Ovary (tissue), 7 donors: ENCODE measurements at regions not wholly inside any gene's neighbourhood (a gene's known extent, or its start where the extent isn't known, plus 50 kb on each side); places are given as distances from the start of the nearest gene placed in this dataset.

Experiments
- DNase-seq, 5 donors: peaks; one replicate each; pipeline ENCODE4 v3.0.0-alpha.2; 2019 to 2020
- H3K27ac ChIP-seq, 2 donors: fragments of 200-600 bp; one replicate each; pipeline versions ENCODE4 v1.5.1 to v1.8.0; 2019 to 2022
- H3K27me3 ChIP-seq: fragments of 200-600 bp; one replicate; pipeline ENCODE4 v1.8.0; 2022
- H3K36me3 ChIP-seq: fragments of 200-600 bp; sonication (generic); one replicate; pipeline ENCODE4 v1.5.1; 2019
- H3K4me1 ChIP-seq: one replicate; pipeline ENCODE4 v1.8.1; 2013; ENCODE audit warnings: mild to moderate bottlenecking, moderate library complexity; ENCODE audit not compliant: insufficient read depth
- H3K4me3 ChIP-seq: fragments of 200-600 bp; sonication (generic); one replicate; pipeline ENCODE4 v1.5.1; 2017
- H3K9me3 ChIP-seq, 2 donors: fragments of 200-600 bp in 1 of 2; sonication (generic) in 1 of 2; one replicate each; pipeline versions ENCODE4 v1.5.1 to v1.8.1; 2013 to 2019; ENCODE audit warnings: mild to moderate bottlenecking in 1 of 2, moderate library complexity in 1 of 2
- CTCF ChIP-seq, 3 donors: fragments of 450-650 bp in 2 of 3; fragments of 200-600 bp in 1 of 3; IDR thresholded peaks; one replicate each; pipeline versions ENCODE4 v1.5.1 to v1.8.0; 2016 to 2022; ENCODE audit warnings: antibody characterized with exemption in 3 of 3, mild to moderate bottlenecking in 1 of 3
- EP300 ChIP-seq: sonication (generic); formaldehyde crosslinking; IDR thresholded peaks from one replicate; pipeline ENCODE4 v1.6.1; 2017; ENCODE audit warnings: antibody characterized with exemption
- POLR2A ChIP-seq: fragments of 450-650 bp; IDR thresholded peaks from one replicate; pipeline ENCODE4 v1.6.1; 2017; ENCODE audit warnings: antibody characterized with exemption, mild to moderate bottlenecking, moderate library complexity
- WGBS, 3 donors: extraction: QIAGEN DNeasy Blood & Tissue Kit in 1 of 3; methylation state at CpG; one replicate each; pipeline versions ENCODE4 v1.1.5 to v1.1.7; 2013 to 2017; 5-methylcytosine and 5-hydroxymethylcytosine counted together
- intact Hi-C, 4 donors: fragments of 100-400 bp; cut with DNase I; formaldehyde crosslinking; loops; one replicate each; pipeline versions ENCODE4 v1.11.0 to v1.15.1; 2022 to 2023
- donor health status: DM: no; HTN: no; CAD: no; lungs with moderate emphysema.
- donor health status: DM: no; HTN: no; CAD: no.
- donor health status: Bipolar disorder and iron deficiency.
- donor health status: DM: no; HTN: no; CAD: no.
- donor health status: DM: yes; HTN: yes; CAD: no.

- WGBS, 3 donors: 2 to 14% (median 6%) methylated on average over 5 of the region's 5 CpGs
- Histone ChIP-seq H3K27ac (peak overlapping the region; percentile 2 to 84), H3K36me3 (no peaks in the 10 kb centered on the region), H3K9me3 (no peaks in the 10 kb centered on the region), H3K4me1 (peaks cover 11% of the 10 kb centered on the region), H3K4me3 (no peak overlapping the region), H3K27me3 (no peaks in the 10 kb centered on the region)
- intact Hi-C loops: loop anchor here in 1 of 4 donors (10.0 kb wide), 1 partner anchor 107 kb away; no protein-coding TSS in a partner anchor
- DNase-seq: peak in 2 of 5 donors; percentile 52 to 59
- TF ChIP-seq CTCF (IDR thresholded peaks at IDR 0.05): no peak
Measured at GRCh38 chr5:61731946-61732314, 399.9 kb downstream of the ZSWIM6 start.

- intact Hi-C loops: loop anchor here in 1 of 4 donors (10.0 kb wide), 1 partner anchor 108 kb away; no protein-coding TSS in a partner anchor
- Histone ChIP-seq H3K9me3 (no peaks in the 10 kb centered on the region), H3K36me3 (no peaks in the 10 kb centered on the region), H3K4me1 (peaks cover 11% of the 10 kb centered on the region), H3K27ac (peak overlapping the region in 1 of 2 donors; percentile 84), H3K4me3 (no peak overlapping the region), H3K27me3 (no peaks in the 10 kb centered on the region)
- peak in 4 of 5 donors; percentile 50 to 67 (median 56) for DNase-seq
- TF ChIP-seq POLR2A: no peak
- no peak for TF ChIP-seq EP300
- TF ChIP-seq CTCF (IDR thresholded peaks at IDR 0.05): no peak
- 4 to 13% (median 6%) methylated on average over 12 of the region's 12 CpGs for WGBS, 3 donors
Measured at GRCh38 chr5:61732369-61732768, 400.3 kb downstream of the ZSWIM6 start.

GRCh38 chr5:61732796-61733195, 400.7 kb downstream of the ZSWIM6 start:
- H3K9me3 ChIP-seq: no peaks in the 10 kb centered on the region
- intact Hi-C loops: loop anchor here in 1 of 4 donors (10.0 kb wide), 1 partner anchor 108 kb away; no protein-coding TSS in a partner anchor
- WGBS, 3 donors: 50 to 71% (median 64%) methylated on average over 18 of the region's 18 CpGs
- DNase-seq: peak in 2 of 5 donors; percentile 23 to 41
- TF ChIP-seq CTCF (IDR thresholded peaks at IDR 0.05) (no peak), EP300 (no peak), POLR2A (no peak)
- peak overlapping the region in 1 of 2 donors; percentile 84 for H3K27ac ChIP-seq
- H3K4me3 ChIP-seq: no peak overlapping the region
- H3K36me3 ChIP-seq: no peaks in the 10 kb centered on the region
- peaks cover 11% of the 10 kb centered on the region for H3K4me1 ChIP-seq
- H3K27me3 ChIP-seq: no peaks in the 10 kb centered on the region

GRCh38 chr5:61734001-61734400, 401.9 kb downstream of the ZSWIM6 start:
- H3K4me3 ChIP-seq: no peak overlapping the region
- H3K36me3 ChIP-seq: no peaks in the 10 kb centered on the region
- H3K9me3 ChIP-seq: no peaks in the 10 kb centered on the region
- DNase-seq: no peak
- 93 to 100% (median 96%) methylated on average over 4 of the region's 4 CpGs for WGBS, 3 donors
- H3K27ac ChIP-seq: no peak overlapping the region
- intact Hi-C loops: loop anchor here in 1 of 4 donors (10.0 kb wide), 1 partner anchor 109 kb away; no protein-coding TSS in a partner anchor
- H3K4me1 ChIP-seq: peaks cover 11% of the 10 kb centered on the region
- TF ChIP-seq EP300: no peak
- no peak for TF ChIP-seq POLR2A
- no peak for TF ChIP-seq CTCF (IDR thresholded peaks at IDR 0.05)
- no peaks in the 10 kb centered on the region for H3K27me3 ChIP-seq
